ENCODE measurements at regions not wholly inside any gene's neighbourhood (a gene's known extent, or its start where the extent isn't known, plus 50 kb on each side); places are given as distances from the start of the nearest gene placed in this dataset.

DNA sequence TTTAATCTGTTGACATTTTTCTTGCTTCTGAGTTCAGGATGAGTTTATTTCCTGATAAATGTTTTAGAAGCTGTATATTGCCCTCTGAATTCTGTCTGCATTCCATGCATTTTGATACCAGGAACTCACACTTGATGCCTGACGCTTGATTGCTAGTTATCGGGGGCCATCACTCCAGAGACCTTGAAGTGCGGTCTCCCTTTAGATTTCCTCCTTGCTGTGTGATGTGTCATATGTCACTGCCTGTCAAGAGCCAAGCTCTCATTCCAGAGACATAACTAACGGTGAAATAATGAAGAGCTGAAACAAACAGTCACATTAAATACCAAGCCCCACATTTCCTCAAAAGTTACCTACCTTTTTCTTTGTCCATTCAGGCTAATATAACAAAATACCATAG lies 155.5 kb downstream of the TNFSF13B start:
- Mint-ChIP-seq H3K4me3 (no peak overlapping the region), H3K36me3 (no peaks in the 10 kb centered on the region), H3K27me3 (no peaks in the 10 kb centered on the region), H3K27ac (no peak overlapping the region), H3K4me1 (no peaks in the 10 kb centered on the region), H3K9me3 (no peaks in the 10 kb centered on the region)

DNA sequence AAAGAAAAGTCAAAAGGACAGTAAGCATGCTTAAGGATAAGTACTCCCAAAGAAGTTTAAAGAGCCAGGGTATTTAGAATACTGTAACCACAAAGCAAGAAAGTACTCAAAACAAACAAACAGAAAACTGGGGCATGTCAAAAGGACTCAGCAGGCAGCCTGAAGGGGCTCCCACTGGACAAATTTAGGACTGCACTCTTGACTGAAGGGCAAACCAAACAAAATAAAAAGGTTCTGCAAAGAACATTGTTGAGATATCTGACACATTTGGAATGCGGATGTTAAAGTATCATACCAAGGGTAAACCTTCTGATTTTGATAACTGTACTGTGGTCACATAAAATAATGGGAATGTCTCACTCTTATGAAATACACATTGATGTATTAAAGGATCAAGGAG lies 157.4 kb downstream of the TNFSF13B start:
- H3K36me3 Mint-ChIP-seq = no peaks in the 10 kb centered on the region
- H3K27ac Mint-ChIP-seq = no peak overlapping the region
- H3K9me3 Mint-ChIP-seq = no peaks in the 10 kb centered on the region
- no peak overlapping the region for H3K4me3 Mint-ChIP-seq
- no peaks in the 10 kb centered on the region for H3K4me1 Mint-ChIP-seq
- H3K27me3 Mint-ChIP-seq = no peaks in the 10 kb centered on the region

DNA sequence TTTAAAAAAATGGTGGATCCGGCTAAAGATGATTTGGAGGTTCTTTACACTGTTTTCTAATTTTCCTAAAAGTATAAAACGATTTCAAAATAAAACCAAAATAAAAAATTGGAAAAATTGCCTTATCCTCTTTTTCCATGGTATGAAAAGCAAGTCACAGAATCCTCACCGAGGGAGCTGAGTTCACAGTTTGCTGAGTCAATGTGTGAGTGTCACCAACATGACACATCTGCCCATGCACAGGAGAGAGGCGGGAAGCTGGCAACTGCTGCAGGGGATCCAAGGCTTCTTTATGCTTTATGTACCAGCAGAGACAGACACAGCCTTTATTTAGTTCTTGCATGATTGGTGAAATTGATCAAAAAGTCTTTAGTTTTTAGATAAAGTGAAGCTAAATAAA lies 157.8 kb downstream of the TNFSF13B start:
- H3K27me3 Mint-ChIP-seq = no peaks in the 10 kb centered on the region
- no peaks in the 10 kb centered on the region for H3K4me1 Mint-ChIP-seq
- H3K27ac Mint-ChIP-seq = no peak overlapping the region
- no peaks in the 10 kb centered on the region for H3K36me3 Mint-ChIP-seq
- no peaks in the 10 kb centered on the region for H3K9me3 Mint-ChIP-seq
- H3K4me3 Mint-ChIP-seq = no peak overlapping the region

DNA sequence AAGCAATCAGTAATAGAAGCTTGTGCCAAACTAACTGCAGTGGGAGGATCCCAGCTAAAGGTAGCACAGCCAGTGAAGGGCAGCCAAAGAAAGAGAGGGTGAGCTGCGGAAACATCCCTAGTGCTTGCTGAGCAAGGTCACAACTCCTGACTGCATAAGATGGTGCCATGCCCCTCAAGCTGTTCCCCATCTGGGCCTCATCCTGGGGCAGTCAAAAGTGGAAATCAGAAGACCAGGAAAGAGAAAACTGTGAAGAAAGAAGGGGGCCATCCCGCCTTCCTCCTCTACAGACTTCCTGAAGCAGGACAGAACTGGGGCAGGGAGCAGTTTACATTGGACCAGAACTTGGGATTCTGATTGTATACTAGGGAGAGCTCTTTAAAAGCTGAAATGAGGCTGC lies 159.2 kb downstream of the TNFSF13B start:
- Mint-ChIP-seq H3K27me3 (no peaks in the 10 kb centered on the region), H3K36me3 (no peaks in the 10 kb centered on the region), H3K4me1 (no peaks in the 10 kb centered on the region), H3K4me3 (no peak overlapping the region), H3K9me3 (no peaks in the 10 kb centered on the region), H3K27ac (no peak overlapping the region)

DNA sequence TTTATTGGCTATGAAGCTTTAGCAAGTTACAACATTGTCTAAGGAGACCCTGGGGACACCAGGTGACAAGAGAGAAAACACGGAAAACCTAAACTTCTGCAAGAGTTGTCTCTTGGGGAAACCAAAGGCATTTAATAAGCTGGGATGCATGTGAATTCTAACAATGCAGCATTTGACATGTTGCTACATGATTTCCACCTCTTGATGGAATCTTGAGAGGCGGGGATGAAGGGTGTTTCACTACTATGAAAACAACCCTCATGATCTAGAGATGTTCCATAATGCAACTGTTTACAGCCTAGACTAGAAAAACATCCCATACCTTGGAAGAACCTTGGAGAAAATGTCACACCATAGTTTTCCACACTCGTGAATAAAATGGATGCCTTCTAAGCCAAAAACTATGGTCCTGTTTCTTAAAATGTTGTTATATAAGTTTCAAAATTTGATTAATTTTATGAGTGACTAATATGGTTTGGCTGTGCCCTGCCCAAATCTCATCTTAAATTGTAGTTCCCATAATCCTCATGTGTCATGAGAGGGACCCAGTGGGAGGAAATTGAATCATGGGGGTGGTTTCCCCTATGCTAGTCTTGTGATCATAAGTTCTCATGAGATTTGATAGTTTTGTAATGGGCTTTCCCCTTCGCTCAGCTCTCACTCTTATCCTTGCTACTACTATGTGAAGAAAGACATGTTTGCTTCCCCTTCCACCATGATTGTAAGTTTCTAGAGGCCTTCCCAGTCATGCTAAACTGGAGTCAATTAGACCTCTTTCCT lies 164.6 kb downstream of the TNFSF13B start:
- Mint-ChIP-seq H3K27ac (no peak overlapping the region), H3K4me3 (no peak overlapping the region), H3K4me1 (no peaks in the 10 kb centered on the region), H3K36me3 (no peaks in the 10 kb centered on the region), H3K9me3 (no peaks in the 10 kb centered on the region), H3K27me3 (no peaks in the 10 kb centered on the region)

DNA sequence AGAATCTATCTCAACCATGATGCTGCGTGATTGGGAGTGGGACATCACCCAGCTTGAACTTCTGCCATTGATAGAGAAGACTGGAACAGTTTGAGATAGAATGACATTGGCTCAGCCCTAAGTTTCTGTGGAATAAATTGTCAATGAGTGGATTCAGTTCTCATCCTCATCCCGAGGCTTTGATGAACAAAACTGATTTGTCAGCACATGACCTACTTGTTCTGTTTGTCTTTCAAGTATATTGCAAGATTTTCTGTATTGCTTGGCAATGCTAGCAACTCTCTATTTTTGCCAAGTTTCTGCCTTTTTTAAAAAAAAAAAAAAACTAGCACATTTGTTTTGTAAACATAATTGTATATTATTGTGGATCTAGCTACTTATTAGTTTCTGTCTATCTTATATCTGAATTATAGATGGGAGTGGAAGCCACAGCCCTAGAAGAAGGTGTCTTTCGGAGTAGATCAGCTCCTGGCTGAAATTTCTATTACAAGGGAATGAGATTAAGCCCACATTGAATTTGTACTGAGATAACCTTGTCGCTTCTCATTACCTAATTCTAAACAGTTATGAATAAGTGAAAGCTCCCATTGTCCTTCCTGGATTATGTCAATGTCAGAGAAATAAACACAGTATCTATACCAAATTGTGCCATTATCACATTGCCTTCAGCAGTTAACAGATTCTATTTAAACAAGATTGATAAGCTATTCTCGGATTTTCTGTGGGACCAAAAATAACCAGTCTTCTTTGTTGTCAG lies 166.1 kb downstream of the TNFSF13B start:
- H3K9me3 Mint-ChIP-seq = no peaks in the 10 kb centered on the region
- H3K4me1 Mint-ChIP-seq = no peaks in the 10 kb centered on the region
- H3K4me3 Mint-ChIP-seq = no peak overlapping the region
- H3K27me3 Mint-ChIP-seq = no peaks in the 10 kb centered on the region
- H3K27ac Mint-ChIP-seq = no peak overlapping the region
- no peaks in the 10 kb centered on the region for H3K36me3 Mint-ChIP-seq

DNA sequence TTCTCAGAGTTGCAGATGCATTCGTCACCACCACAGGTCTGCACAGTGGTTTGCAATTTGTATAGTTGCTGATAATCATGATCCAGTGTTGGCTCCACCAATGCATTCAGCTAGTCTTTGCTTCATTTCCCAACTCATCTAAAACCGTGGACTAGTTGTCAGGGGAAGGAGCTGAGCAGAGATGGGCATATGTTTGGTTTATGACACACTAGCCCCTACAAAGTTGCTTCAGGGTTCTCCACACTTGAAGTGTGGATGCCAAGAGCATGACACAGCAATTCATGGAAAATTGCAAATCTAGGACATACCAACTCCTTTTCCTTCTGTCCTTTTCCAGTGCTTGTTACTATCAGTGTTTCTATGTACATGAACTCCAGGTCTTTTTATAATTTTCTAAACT lies 168.0 kb downstream of the TNFSF13B start:
- Mint-ChIP-seq H3K27ac (no peak overlapping the region), H3K4me1 (no peaks in the 10 kb centered on the region), H3K36me3 (no peaks in the 10 kb centered on the region), H3K27me3 (no peaks in the 10 kb centered on the region), H3K9me3 (no peaks in the 10 kb centered on the region), H3K4me3 (no peak overlapping the region)

DNA sequence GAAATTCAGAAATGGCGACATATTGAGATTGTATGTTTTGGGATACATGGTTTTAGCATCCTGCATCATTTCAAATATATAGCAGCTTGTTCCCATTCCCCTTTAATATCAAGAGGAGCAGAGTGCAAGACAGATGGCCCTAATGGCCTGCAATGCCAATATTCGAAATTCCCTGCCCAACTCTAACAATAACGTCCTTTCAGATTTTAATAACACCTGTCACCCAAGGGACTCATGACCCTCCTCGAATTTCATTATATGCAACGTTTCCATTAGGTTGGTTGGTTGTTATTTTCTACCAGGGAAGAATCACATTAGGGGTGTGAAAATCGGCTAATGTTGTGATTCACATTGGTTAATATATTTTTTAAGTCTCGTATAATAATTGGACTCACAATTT lies 170.0 kb downstream of the TNFSF13B start:
- no peak overlapping the region for H3K4me3 Mint-ChIP-seq
- no peaks in the 10 kb centered on the region for H3K4me1 Mint-ChIP-seq
- no peaks in the 10 kb centered on the region for H3K36me3 Mint-ChIP-seq
- no peaks in the 10 kb centered on the region for H3K27me3 Mint-ChIP-seq
- H3K9me3 Mint-ChIP-seq = no peaks in the 10 kb centered on the region
- no peak overlapping the region for H3K27ac Mint-ChIP-seq

DNA sequence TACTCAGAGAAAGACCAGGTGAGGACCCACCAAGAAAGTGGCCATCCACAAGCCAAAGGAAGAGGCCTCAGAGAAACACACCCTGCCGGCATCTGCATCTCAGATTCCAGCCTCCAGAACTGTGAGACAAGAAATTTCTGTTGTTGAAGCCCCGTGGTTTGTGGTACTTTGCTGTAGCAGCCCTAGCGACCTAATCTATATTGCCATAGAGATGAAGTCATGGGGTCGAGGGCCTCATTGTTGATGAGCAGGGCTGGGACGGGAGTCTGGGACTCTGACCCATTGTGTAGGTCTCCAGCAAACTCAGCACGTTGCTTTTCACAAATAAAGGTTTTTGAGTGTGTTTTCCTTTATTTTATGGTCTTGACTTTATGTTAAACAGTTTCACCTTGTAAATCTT lies 174.9 kb downstream of the TNFSF13B start:
- Mint-ChIP-seq H3K4me1 (no peaks in the 10 kb centered on the region), H3K9me3 (no peaks in the 10 kb centered on the region), H3K36me3 (no peaks in the 10 kb centered on the region), H3K27me3 (no peaks in the 10 kb centered on the region), H3K4me3 (no peak overlapping the region), H3K27ac (no peak overlapping the region)

DNA sequence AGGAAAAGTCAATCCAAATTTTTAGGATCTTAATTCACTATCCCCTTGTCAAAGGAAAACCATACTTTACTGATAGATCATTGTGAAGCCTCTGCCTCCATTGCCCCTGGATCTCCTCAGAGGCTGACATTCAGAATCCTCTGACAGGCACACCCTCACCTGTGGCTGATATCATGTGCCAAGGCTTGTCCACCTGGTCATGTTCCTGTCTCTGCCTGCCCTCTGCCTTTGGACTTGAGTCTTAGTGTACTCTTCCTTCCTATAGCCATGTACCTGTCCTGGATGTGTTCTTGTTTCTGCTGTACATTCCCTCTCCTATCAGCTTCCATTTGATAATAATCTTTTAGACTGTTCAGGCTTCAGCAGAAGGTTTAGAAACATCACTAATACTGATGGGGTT lies 179.4 kb downstream of the TNFSF13B start:
- no peaks in the 10 kb centered on the region for H3K4me1 Mint-ChIP-seq
- no peaks in the 10 kb centered on the region for H3K36me3 Mint-ChIP-seq
- no peak overlapping the region for H3K27ac Mint-ChIP-seq

DNA sequence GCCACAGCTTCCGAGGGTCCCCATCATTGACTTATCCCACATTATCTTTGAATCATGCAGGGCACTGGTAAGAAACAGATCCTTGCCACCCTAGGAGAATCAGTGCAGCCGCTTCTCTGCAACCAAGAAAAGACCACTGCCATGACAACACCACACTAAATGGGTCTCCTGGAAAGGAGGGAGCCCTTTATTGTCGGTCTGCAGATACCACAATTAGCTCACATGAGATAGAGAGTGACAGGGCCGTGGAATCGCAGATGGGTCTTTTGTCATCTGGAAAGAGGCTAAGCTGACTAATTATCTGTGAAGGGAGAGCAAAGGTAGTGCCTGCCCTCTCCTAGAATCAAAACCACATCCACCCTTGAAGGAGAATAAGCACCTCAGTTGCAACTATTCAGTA lies 178.3 kb upstream of the MYO16 start:
- Mint-ChIP-seq H3K4me3 (no peak overlapping the region), H3K27ac (no peak overlapping the region), H3K36me3 (no peaks in the 10 kb centered on the region), H3K27me3 (no peaks in the 10 kb centered on the region), H3K4me1 (no peaks in the 10 kb centered on the region), H3K9me3 (peaks cover 3% of the 10 kb centered on the region)

More for the DNA sequence above, 179.4 kb downstream of the TNFSF13B start:
- H3K9me3 Mint-ChIP-seq = no peaks in the 10 kb centered on the region
- H3K27me3 Mint-ChIP-seq = no peaks in the 10 kb centered on the region
- H3K4me3 Mint-ChIP-seq = no peak overlapping the region

DNA sequence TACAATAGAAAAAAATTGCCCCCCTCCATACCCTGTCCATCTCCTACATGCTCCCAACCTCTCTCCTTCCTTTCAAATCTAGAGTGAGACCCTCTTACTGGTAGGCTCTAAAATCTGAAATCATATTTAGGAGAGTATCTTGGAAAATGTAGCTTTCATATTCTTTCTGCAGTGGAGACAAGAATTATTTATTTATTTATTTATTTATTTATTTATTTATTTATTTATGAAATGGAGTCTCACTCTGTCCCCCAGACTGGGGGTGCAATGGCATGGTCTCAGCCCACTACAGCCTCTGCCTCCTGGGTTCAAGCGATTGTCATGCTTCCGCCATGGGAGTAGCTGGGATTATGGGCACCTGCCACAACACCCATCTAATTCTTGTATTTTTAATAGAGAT lies 174.1 kb upstream of the MYO16 start:
- Mint-ChIP-seq H3K36me3 (no peaks in the 10 kb centered on the region), H3K27ac (no peak overlapping the region), H3K4me1 (no peaks in the 10 kb centered on the region), H3K4me3 (no peak overlapping the region), H3K9me3 (peaks cover 14% of the 10 kb centered on the region), H3K27me3 (peaks cover 3% of the 10 kb centered on the region)

DNA sequence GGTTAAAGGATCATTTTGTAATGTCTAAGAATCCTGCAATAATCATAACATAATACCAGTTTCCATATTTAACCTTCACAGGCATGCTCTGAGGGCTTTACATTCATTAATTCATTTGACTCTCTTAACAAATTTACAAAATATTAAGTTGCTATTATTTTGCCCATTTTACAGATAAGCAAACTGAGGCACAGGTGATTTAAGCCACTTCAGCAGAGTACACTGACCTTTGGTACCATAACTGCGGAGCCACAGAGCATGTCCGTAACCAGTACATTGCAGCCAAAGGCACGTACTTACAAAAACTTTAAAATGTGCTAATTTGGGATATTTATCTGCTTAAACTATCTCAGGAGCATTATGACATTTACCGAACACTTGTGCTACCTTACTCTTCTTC lies 169.4 kb upstream of the MYO16 start:
- H3K9me3 Mint-ChIP-seq = peaks cover 18% of the 10 kb centered on the region
- no peaks in the 10 kb centered on the region for H3K36me3 Mint-ChIP-seq
- H3K27ac Mint-ChIP-seq = no peak overlapping the region
- H3K4me1 Mint-ChIP-seq = no peaks in the 10 kb centered on the region
- no peak overlapping the region for H3K4me3 Mint-ChIP-seq
- H3K27me3 Mint-ChIP-seq = peaks cover 5% of the 10 kb centered on the region

DNA sequence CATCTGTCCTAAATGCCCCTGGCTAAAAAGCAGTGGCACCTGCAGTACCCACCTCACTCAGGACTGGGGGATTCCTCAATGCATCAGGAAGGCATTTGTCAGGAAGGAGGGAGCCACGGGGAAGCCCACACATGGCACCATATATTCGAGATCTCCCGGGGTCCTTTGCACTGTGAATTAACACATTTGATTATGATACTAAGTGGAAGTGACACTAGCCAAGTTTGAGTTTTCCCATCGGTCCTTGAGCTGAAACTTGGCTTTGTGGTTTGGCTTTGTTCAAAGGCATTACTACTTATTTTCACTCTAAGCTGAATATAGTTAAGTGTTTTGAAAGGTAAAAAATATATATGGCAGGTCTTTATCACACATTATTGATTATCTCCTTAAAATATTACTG lies 168.7 kb upstream of the MYO16 start:
- Mint-ChIP-seq H3K9me3 (peaks cover 18% of the 10 kb centered on the region), H3K4me3 (no peak overlapping the region), H3K27me3 (peaks cover 5% of the 10 kb centered on the region), H3K27ac (no peak overlapping the region), H3K36me3 (no peaks in the 10 kb centered on the region), H3K4me1 (no peaks in the 10 kb centered on the region)

DNA sequence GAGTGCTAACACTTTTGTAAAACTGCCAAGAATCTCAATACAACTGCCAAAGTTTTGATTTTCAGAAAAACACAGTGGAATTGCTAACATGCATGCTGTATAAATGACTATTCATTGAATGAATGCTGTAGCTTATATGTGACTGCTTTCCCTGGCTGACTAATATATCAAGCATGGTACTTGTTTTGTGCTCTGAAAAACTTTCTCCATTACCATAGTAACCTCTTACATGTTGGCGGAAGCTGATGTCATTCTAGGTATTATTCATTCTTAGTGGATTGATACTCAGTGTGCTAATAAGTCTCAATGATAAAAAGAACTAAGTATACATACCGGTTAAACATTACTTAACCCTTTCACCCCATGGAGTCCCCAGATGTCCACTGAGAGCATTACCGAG lies 166.1 kb upstream of the MYO16 start:
- no peak overlapping the region for H3K27ac Mint-ChIP-seq
- peaks cover 5% of the 10 kb centered on the region for H3K27me3 Mint-ChIP-seq
- peaks cover 8% of the 10 kb centered on the region for H3K9me3 Mint-ChIP-seq
- no peaks in the 10 kb centered on the region for H3K36me3 Mint-ChIP-seq
- H3K4me1 Mint-ChIP-seq = no peaks in the 10 kb centered on the region
- H3K4me3 Mint-ChIP-seq = no peak overlapping the region

DNA sequence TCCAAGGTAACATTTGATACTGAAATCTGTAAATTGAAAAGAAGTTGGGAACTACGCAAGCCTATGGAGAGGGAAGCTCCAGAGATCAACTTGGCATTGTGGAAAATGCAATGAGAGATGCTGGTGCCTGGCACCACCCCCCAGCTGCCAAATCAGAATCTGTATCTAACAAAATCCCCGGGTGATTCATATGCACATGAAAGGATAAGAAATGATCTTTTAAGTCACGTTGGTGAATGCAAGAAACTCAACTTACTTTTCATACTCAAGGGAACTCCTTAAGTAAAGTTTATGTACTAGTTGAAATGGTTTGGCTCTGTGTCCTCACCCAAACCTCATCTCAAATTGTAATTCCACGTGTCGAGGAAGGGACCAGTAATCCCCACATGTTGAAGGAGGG lies 158.5 kb upstream of the MYO16 start:
- no peak overlapping the region for H3K4me3 Mint-ChIP-seq
- H3K27ac Mint-ChIP-seq = no peak overlapping the region
- H3K27me3 Mint-ChIP-seq = peaks cover 3% of the 10 kb centered on the region
- peaks cover 5% of the 10 kb centered on the region for H3K4me1 Mint-ChIP-seq
- H3K9me3 Mint-ChIP-seq = no peaks in the 10 kb centered on the region
- H3K36me3 Mint-ChIP-seq = no peaks in the 10 kb centered on the region

All from activated naive CD4-positive, alpha-beta T cell treated with anti-CD3 and anti-CD28 coated beads, Interleukin-2, amount 50 U/mL, for 24 hours (primary cell).